Liver (tissue), 3 donors: ENCODE measurements at regions not wholly inside any gene's neighbourhood (a gene's known extent, or its start where the extent isn't known, plus 50 kb on each side); places are given as distances from the start of the nearest gene placed in this dataset.

Experiments
- CTCF ChIP-seq: fragments of 150-350 bp; IDR thresholded peaks from 2 replicates; pipeline ENCODE4 v1.5.1; 2017; ENCODE audit warnings: improper control_type of control experiment, low read depth, low read length; ENCODE audit not compliant: missing input control
- SP1 ChIP-seq: IDR thresholded peaks from 2 replicates; pipeline ENCODE4 v1.6.1; 2018; ENCODE audit warnings: antibody characterized with exemption, mild to moderate bottlenecking
- TAF1 ChIP-seq: conservative IDR thresholded peaks from 2 replicates; pipeline ENCODE4 v1.6.1; 2016; ENCODE audit warnings: antibody characterized with exemption, mild to moderate bottlenecking
- YY1 ChIP-seq: IDR thresholded peaks from 2 replicates; pipeline ENCODE4 v1.6.1; 2016; ENCODE audit warnings: antibody characterized with exemption, mild to moderate bottlenecking
- TF ChIP-seq, protein P1 (sequence below): IDR thresholded peaks from 2 replicates; pipeline ENCODE4 v1.6.1; 2016; ENCODE audit warnings: antibody characterized with exemption, mild to moderate bottlenecking
- donor health status: healthy.
- donor health status: healthy.

DNA sequence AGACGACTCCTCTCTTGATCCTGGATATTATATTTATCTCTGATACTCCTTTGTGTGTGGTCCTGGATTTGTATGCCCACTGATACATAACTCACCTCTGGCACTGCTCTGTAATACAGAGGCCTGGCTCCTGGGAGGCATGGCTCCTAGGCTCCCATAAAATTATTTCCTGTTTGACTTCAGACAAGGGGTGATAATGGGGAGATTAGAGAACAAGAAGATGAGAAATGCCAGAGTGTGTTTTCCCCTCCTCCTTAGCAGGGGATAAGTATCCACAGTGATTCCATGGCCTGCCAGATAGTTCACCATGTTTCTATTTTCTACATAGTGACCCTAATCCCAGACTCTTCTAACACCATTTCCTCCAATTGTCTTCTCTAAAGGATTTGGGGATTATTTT is 165.7 kb upstream of the PLSCR5 start:
- no peak for TF ChIP-seq CTCF
- TF ChIP-seq TAF1, result no peak
- TF ChIP-seq, protein P1, sequence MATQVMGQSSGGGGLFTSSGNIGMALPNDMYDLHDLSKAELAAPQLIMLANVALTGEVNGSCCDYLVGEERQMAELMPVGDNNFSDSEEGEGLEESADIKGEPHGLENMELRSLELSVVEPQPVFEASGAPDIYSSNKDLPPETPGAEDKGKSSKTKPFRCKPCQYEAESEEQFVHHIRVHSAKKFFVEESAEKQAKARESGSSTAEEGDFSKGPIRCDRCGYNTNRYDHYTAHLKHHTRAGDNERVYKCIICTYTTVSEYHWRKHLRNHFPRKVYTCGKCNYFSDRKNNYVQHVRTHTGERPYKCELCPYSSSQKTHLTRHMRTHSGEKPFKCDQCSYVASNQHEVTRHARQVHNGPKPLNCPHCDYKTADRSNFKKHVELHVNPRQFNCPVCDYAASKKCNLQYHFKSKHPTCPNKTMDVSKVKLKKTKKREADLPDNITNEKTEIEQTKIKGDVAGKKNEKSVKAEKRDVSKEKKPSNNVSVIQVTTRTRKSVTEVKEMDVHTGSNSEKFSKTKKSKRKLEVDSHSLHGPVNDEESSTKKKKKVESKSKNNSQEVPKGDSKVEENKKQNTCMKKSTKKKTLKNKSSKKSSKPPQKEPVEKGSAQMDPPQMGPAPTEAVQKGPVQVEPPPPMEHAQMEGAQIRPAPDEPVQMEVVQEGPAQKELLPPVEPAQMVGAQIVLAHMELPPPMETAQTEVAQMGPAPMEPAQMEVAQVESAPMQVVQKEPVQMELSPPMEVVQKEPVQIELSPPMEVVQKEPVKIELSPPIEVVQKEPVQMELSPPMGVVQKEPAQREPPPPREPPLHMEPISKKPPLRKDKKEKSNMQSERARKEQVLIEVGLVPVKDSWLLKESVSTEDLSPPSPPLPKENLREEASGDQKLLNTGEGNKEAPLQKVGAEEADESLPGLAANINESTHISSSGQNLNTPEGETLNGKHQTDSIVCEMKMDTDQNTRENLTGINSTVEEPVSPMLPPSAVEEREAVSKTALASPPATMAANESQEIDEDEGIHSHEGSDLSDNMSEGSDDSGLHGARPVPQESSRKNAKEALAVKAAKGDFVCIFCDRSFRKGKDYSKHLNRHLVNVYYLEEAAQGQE, result no peak
- TF ChIP-seq YY1, result no peak
- no peak for TF ChIP-seq SP1
